Muscle of leg (tissue), 3 donors: ENCODE measurements at regions not wholly inside any gene's neighbourhood (a gene's known extent, or its start where the extent isn't known, plus 50 kb on each side); places are given as distances from the start of the nearest gene placed in this dataset.

Source experiments
- DNase-seq: peaks from one replicate; pipeline ENCODE4 v3.0.0; 2013
- H3K27ac ChIP-seq: one replicate; pipeline ENCODE4 v1.5.1; 2013; ENCODE audit warnings: mild to moderate bottlenecking, low read length, control low read depth
- H3K27me3 ChIP-seq: one replicate; pipeline ENCODE4 v1.6.1; 2013; ENCODE audit warnings: low read length; ENCODE audit not compliant: control insufficient read depth, insufficient read depth
- H3K36me3 ChIP-seq: one replicate; pipeline ENCODE4 v1.6.1; 2013; ENCODE audit warnings: low read length; ENCODE audit not compliant: control insufficient read depth, insufficient read depth
- H3K4me1 ChIP-seq: one replicate; pipeline ENCODE4 v1.6.1; 2013; ENCODE audit warnings: low read length; ENCODE audit not compliant: control insufficient read depth, insufficient read depth
- H3K4me3 ChIP-seq: one replicate; pipeline ENCODE4 v1.5.1; 2013; ENCODE audit warnings: low read length, control low read depth
- H3K9me3 ChIP-seq: replicated peaks from 2 replicates; pipeline ENCODE4 v1.6.1; 2013; ENCODE audit warnings: low read depth, low read length; ENCODE audit not compliant: control insufficient read depth
- WGBS: methylation state at CpG from one replicate; pipeline ENCODE4 v1.1.5; 2013; ENCODE audit warnings: missing lambda C conversion rate; ENCODE audit not compliant: insufficient coverage; 5-methylcytosine and 5-hydroxymethylcytosine counted together

DNA sequence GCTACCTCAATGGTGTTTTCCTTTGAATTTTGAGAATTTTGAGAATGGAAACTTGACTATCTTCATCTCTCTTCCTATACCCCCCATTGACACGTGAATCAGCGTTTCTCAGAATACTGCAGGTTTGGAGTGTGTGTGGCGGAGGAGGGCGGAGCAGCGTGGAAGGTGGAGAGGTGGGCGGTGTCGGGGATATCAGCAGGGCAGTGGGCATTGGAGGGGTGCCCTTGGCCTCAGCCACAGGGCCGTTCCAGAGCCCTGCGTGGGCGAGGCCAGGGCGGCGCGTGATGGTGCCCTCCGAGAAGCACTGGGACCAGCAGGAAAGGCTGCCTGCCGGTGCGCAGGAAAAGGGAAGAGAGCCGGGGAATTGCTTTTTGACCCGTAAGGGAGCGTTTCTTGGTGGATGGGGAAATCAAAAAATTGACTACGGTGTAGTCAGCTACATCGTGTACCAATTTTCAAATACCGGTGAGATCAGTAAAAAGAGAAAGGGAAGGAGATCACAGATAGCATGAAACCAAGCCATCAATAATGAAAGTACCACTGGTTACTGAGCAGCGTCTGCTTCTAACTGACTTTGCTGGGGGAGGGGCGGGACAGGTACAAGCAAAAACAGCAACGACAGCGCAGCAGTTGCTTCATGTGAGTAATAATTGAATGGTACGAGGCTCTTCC, 82.7 kb upstream of the DUSP22 start:
- H3K4me3 ChIP-seq, result no peak overlapping the region
- peaks cover 21% of the 10 kb centered on the region for H3K27me3 ChIP-seq
- no peaks in the 10 kb centered on the region for H3K9me3 ChIP-seq
- 88% methylated on average over 24 of the region's 27 CpGs for WGBS
- H3K4me1 ChIP-seq, result no peaks in the 10 kb centered on the region
- no peaks in the 10 kb centered on the region for H3K36me3 ChIP-seq
- H3K27ac ChIP-seq, result no peak overlapping the region
- DNase-seq, result no peak

DNA sequence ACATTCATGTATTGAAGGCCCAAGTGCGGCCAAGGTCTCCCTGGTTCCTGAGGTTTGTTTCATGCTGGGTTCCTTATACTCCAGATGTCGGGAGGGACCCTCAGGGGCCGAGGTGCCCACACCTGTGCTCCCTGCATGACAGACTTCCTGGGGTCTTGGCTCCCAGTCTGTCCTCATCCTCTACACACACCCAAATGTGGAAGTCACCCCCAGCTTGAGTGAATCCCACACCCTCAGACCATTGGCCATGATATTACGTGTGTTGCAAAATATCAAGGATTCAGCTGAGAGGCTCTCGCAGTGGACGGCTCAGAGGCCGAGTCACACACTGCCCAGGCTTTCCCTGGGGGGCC, 82.2 kb upstream of the DUSP22 start:
- Histone ChIP-seq H3K4me3 (no peak overlapping the region), H3K36me3 (no peaks in the 10 kb centered on the region), H3K4me1 (no peaks in the 10 kb centered on the region), H3K27me3 (peaks cover 21% of the 10 kb centered on the region), H3K27ac (no peak overlapping the region), H3K9me3 (no peaks in the 10 kb centered on the region)
- 84% methylated on average over 6 of the region's 7 CpGs for WGBS
- no peak for DNase-seq

DNA sequence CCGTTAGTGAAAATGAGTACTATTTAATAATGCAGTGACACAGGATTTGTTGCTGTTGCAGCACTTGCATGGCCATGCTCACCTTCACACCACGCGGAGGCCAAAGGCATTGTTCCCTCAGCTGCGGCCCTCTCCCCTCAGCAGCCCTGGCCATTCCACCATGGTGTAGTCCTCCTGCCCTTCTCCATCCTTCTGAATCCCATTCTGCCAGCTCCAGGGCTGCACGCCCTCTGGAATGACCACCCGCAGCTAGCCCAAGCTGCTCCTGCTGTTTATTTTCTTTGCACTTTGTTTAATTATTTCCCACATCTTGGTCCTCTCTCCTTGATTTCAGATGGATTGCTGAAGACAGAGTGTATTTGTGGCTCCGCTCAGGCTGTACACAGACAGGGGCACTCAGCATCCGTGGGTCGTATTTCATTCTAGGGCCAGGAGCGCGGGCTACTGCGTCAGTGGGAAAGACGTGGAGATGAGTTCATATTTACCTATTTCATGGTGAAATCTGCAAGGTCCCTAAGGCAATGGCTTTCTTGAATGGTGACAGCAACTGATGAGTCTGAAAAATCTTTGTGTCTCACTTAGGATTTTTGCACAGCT, 81.4 kb upstream of the DUSP22 start:
- no peak for DNase-seq
- no peak overlapping the region for H3K4me3 ChIP-seq
- H3K4me1 ChIP-seq, result no peaks in the 10 kb centered on the region
- no peaks in the 10 kb centered on the region for H3K36me3 ChIP-seq
- no peak overlapping the region for H3K27ac ChIP-seq
- no peaks in the 10 kb centered on the region for H3K9me3 ChIP-seq
- H3K27me3 ChIP-seq, result peaks cover 20% of the 10 kb centered on the region
- 55% methylated on average over 11 of the region's 13 CpGs for WGBS

DNA sequence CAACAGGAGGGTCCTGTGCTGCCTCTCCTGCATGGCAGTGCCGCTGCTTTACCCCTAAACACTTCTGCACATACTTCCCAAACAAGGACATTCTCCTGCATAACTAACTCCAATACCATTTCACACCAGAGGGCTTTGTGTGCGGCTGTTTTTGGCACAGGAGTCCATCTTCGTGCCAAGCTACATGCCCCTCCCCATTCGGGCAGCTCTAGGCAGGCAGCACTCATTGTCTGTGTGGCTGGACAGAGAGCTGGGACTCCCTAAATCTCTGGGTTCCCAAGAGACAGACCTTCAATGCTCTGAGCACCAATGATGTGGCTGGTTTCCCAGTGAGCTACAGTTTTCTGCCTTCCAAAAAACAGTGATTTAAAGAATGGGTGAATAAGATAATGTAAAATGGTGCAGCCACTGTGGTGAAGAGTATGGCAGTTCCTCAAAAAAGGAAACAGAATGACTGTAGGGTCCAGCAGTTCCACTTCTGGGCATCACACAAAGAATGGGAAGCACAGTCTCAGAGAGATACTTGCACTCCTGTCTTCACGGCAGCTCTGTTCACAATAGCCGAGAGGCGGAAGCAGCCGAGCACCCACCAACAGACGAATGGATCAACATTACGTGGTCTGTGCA, 80.3 kb upstream of the DUSP22 start:
- Histone ChIP-seq H3K27ac (no peak overlapping the region), H3K36me3 (no peaks in the 10 kb centered on the region), H3K4me3 (no peak overlapping the region), H3K9me3 (no peaks in the 10 kb centered on the region), H3K27me3 (peaks cover 19% of the 10 kb centered on the region), H3K4me1 (no peaks in the 10 kb centered on the region)
- 85% methylated on average over 9 of the region's 10 CpGs for WGBS
- DNase-seq, result no peak

DNA sequence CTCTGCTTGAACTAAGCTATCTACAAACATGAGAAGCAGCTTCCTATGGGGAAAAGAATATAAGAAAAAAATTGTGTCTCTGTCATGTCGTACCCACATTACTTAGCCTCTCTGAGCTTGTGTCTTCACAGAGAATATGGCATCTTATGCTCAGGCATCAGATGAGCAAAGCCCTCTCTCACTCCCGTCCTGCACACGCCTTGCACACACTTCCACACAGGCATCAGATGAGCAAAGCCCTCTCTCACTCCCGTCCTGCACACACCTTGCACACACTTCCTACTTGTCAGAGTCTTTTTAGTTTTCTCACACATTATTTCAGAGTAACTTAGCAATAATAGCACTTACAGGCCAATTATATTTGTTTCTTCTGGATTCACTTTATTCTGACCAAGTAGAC, 79.0 kb upstream of the DUSP22 start:
- 87% methylated on average over 4 of the region's 4 CpGs for WGBS
- Histone ChIP-seq H3K27ac (no peak overlapping the region), H3K36me3 (no peaks in the 10 kb centered on the region), H3K4me1 (no peaks in the 10 kb centered on the region), H3K4me3 (no peak overlapping the region), H3K9me3 (no peaks in the 10 kb centered on the region), H3K27me3 (peaks cover 19% of the 10 kb centered on the region)
- DNase-seq, result no peak

DNA sequence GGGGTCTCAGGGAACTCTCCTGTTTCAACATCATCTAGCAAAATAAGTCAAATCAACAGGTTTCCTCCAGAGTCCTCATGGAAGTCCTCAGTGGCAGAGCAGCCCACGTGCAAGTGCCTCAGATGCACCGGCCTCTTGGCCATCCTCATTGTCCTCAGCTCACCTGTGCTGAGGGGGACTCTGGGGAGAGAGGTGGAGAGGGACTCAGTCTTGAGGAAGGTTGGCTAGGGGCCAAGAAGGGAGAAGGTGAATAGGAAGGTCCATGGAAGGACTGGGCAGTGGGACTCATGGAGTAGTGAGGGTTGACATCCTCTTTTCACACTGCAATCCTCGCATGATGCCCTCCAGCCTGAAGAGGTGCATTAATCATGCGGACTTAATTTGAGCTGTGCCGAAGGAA, 77.9 kb upstream of the DUSP22 start:
- Histone ChIP-seq H3K36me3 (no peaks in the 10 kb centered on the region), H3K4me3 (no peak overlapping the region), H3K27ac (no peak overlapping the region), H3K27me3 (peaks cover 16% of the 10 kb centered on the region), H3K9me3 (no peaks in the 10 kb centered on the region), H3K4me1 (no peaks in the 10 kb centered on the region)
- DNase-seq, result no peak
- 92% methylated on average over 5 of the region's 5 CpGs for WGBS

DNA sequence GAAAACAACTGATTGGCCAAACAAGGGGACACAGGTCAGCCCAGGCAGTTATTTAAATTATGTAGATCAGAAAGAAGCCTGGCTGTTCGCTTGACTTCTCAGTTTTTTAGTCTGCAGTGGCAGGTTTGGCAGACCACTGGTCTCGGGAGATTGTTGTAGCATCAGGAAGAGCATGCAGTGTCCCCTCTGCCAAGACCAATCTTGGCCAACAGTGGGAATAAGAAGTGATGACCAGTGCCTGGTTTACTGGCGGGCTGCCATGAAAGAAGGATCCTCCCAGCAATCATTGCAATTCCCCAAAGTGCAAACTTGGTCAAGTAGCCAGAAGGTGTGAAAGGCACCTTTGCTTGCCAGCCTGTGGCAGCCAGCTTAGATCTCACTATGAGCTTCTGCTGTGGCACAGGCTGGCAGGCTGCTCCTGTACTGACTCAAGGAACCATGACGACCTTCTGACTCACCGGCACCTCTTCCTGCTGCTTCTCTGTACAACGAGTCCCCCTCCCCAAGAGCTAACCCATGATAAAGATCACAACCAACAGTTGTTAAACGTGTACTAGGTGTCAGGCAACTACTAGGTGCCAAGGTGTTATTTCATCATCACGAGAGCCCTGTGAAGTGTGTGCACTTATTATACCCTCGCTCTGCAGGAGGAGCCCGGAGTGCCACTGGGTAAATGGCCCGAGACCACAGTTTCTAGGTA, 76.8 kb upstream of the DUSP22 start:
- H3K4me1 ChIP-seq, result no peaks in the 10 kb centered on the region
- no peak overlapping the region for H3K4me3 ChIP-seq
- H3K9me3 ChIP-seq, result no peaks in the 10 kb centered on the region
- peaks cover 13% of the 10 kb centered on the region for H3K27me3 ChIP-seq
- WGBS, result 55% methylated on average over 10 of the region's 11 CpGs
- no peak overlapping the region for H3K27ac ChIP-seq
- H3K36me3 ChIP-seq, result no peaks in the 10 kb centered on the region
- DNase-seq, result no peak

DNA sequence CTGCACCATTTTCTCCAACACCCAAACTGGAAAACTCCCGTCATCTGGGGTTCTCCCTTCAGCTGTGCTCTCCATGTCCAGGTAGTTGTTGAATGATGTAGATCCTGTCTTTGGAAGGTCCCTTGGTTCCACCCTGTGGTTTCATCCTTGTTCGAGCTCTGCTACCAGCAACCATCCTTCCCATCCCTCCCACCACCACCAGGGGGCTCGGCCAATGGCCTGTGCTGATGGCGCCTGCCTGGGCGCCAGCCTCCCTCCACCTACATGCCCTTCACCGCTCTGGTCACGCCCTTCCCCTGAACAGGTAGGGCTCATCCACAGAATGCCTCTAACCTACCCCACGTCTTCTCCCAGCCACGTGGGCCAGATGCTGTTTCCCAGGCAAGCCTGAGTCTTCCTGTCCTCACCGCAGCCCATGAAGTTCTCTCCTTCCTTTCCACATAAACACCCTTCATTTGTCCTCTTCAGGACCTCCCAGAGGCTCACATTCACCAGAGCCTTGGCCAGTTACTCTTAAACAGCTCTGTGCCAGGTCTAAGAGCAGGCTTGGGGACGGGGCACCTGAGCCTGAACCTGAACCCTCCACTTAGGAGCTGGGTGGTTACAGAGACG, 75.1 kb upstream of the DUSP22 start:
- 78% methylated on average over 11 of the region's 12 CpGs for WGBS

DNA sequence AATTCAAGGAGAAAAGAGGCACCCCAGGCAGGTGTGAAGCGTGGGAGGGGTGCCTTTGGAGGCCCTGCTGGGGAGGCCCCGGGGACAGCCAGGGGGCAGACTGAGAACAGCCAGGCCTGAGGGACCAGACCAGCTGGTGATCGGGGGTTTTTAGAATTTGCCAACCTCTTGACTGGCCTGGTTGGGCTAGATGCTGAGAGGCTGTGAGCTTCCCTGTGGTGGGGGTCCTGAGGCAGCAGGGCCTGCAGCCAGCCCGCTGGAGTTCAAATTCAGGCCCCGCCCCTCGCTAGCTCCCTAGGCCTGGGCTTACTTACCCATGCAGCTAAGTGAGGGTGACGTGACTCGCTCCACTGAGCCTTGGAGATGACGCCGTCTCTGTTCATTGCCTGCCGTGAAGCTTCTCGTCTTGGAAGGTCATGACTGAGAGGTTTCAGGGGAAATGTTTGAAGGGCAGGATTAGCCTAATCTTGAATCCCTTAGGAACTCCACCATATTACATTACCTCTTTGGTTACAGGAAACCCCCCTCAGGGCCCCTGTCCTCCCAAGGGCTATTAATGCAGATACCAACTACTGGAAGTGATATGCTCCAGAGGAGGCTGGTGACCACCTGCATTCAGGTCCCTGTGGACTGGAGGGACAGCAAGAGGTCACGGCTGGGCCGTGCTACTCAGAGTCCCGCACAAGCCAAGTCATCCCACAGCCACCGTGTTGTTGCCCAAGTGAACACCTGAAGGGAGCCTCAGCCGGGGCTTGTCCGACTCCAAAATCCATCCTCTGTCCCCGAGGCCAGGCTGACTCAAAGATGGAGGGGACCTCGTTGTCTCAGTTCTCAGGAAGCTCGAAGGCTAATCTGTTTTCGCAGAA, 73.9 kb upstream of the DUSP22 start:
- no peaks in the 10 kb centered on the region for H3K36me3 ChIP-seq
- WGBS, result 80% methylated on average over 15 of the region's 22 CpGs
- H3K4me1 ChIP-seq, result no peaks in the 10 kb centered on the region
- H3K4me3 ChIP-seq, result no peak overlapping the region
- DNase-seq, result no peak
- H3K9me3 ChIP-seq, result no peaks in the 10 kb centered on the region
- no peak overlapping the region for H3K27ac ChIP-seq
- peaks cover 2% of the 10 kb centered on the region for H3K27me3 ChIP-seq

More for the DNA sequence above, 75.1 kb upstream of the DUSP22 start:
- H3K27ac ChIP-seq, result no peak overlapping the region
- no peaks in the 10 kb centered on the region for H3K9me3 ChIP-seq
- no peaks in the 10 kb centered on the region for H3K36me3 ChIP-seq
- peaks cover 5% of the 10 kb centered on the region for H3K27me3 ChIP-seq
- H3K4me1 ChIP-seq, result no peaks in the 10 kb centered on the region
- no peak for DNase-seq
- no peak overlapping the region for H3K4me3 ChIP-seq
